GM12873 (cell line): ENCODE measurements at regions not wholly inside any gene's neighbourhood (a gene's known extent, or its start where the extent isn't known, plus 50 kb on each side); places are given as distances from the start of the nearest gene placed in this dataset.

Source experiments
- TF ChIP-seq, protein P1 (sequence below): IDR thresholded peaks from 2 replicates; pipeline ENCODE4 v1.5.1; 2012; ENCODE audit warnings: low read depth, mild to moderate bottlenecking, moderate library complexity, low read length, control low read depth; ENCODE audit not compliant: insufficient read depth; ENCODE audit errors: missing control alignments

DNA sequence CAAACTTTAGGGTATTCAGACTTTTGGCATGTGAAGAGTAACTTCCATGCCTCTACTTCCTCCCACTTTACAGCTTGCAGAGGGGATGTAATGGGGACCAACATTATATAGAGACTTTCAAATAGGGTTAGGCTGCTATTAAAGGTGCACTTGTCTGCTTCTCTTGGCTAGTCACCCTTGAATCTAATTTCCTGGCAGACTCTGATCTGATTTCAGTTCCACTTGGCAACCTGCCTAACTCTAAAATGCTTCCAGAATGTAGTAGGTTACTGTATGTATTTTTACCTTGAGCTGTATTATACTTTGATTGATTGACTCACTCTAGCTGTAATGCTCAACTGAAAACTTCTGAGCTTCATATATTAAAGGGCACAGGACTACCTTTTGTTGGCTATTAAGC, 693.4 kb downstream of the KCTD16 start:
- TF ChIP-seq, protein P1, sequence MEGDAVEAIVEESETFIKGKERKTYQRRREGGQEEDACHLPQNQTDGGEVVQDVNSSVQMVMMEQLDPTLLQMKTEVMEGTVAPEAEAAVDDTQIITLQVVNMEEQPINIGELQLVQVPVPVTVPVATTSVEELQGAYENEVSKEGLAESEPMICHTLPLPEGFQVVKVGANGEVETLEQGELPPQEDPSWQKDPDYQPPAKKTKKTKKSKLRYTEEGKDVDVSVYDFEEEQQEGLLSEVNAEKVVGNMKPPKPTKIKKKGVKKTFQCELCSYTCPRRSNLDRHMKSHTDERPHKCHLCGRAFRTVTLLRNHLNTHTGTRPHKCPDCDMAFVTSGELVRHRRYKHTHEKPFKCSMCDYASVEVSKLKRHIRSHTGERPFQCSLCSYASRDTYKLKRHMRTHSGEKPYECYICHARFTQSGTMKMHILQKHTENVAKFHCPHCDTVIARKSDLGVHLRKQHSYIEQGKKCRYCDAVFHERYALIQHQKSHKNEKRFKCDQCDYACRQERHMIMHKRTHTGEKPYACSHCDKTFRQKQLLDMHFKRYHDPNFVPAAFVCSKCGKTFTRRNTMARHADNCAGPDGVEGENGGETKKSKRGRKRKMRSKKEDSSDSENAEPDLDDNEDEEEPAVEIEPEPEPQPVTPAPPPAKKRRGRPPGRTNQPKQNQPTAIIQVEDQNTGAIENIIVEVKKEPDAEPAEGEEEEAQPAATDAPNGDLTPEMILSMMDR = no peak

DNA sequence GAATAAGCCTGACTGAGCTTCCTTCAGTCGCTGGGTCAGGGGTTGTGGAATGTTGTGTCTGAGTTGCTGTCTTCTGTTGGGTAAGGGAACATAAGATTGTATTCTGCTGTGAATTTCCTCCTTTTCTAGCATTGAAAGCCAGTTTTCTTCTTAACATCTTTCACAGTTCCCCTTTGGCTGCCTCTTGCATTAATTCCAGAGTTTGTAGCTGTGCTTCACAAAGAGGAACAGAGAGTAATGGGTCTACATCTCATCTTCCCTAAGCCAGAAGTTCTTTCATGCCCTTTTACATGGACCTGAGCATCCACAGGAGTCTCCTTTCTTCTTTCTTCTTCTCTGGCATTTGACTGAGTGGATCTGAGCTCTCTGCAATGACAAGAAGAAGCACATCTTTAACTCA, 686.8 kb downstream of the KCTD16 start:
- TF ChIP-seq, protein P1 = no peak

DNA sequence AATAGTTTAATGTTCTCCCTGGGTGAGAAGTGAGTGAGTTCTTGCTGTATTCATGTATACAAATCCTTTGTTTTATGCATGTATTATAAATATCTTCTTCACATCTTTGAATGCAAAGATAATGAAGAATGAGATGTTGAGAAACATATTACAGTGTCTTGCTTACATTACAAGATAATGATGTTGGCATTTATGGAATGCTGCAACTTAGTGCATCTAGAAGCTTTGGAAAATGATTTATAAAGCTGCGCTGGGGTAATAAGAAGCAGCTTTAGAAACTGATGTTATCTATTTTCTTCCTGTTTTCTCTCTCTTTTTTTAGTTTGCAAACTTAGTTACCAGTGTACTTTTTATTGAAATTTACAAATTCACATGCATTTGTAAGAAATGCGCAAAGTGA, 673.4 kb downstream of the KCTD16 start:
- TF ChIP-seq, protein P1 = no peak

DNA sequence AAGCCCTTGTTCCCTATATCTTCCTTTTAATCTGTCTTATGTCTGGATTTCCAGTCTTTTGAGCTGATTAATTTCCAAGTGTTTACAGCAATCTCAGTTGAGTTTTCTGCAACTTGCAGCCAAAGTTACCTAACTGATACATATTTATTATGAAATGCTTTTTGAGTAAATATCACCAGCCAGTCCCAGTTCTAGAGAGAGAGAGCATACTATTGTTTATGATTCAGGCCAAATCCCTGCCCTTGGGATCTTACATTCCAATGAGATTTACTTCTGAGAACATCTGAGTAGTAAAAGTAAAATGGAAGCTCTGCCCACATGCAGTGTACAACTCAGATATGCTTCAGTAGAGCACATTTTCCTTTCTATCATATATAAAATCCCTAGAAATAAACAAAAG, 661.7 kb downstream of the KCTD16 start:
- TF ChIP-seq, protein P1 = no peak

DNA sequence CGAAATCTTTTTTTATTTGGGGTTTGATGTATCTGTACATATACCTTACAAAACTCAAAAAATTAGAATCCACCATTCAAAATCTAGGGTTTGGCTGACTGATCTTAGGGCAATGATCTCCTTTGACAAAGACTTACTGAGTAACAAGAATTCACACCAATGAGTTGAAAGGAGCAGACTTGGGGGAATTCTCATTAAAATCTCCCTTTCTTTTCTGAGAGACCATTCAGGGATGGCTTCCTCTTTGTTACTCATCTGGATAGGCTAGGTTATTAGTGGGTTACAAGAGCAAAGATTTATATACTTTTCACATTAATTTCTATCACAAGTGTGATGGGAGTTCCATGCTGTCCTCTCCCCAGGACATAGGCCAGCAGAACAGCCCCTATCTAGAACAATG, 661.0 kb downstream of the KCTD16 start:
- TF ChIP-seq, protein P1 = no peak

DNA sequence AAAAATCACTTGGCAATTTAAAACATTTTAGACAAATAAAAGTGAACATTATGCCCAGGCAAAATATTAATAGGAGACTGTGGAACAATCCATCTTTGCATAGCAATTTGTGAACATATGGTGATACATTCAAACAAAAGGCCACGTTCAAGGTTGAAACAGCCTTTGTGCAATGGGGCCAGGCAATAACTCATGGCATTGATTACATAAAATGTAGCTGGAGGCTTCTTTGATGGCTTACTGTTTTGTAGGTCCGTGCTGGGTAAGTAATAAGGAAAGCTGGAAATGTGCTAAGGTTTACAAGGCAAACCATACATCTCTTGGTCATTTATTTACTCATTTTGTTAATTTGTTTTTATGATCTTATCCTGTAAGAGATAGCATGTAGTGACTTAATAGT, 651.8 kb downstream of the KCTD16 start:
- TF ChIP-seq, protein P1 = no peak

DNA sequence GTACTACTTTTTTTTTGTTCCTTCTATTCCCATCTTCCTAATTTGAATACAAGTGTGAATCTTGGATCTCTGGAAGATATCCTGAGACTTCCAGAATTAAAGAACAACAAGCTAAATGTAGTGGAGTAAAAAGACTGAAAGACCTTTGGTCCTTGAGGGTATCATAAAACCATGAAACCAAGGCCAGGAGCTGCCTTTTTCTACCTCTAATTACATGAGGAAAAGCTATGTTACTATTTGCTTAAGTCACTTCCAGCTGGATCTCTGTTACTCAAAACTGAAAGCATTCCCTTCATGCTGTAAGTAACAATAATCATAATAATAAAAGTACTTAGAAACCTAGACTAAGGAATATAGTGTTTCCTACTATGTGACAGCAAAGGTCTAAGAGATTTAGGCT, 649.6 kb downstream of the KCTD16 start:
- TF ChIP-seq, protein P1 = no peak
